ENCODE measurements at regions not wholly inside any gene's neighbourhood (a gene's known extent, or its start where the extent isn't known, plus 50 kb on each side); places are given as distances from the start of the nearest gene placed in this dataset.

- no TSS peak for BruUV-seq (replicated peaks)
These were observed 193.1 kb downstream of the IGLL1 start for GRCh38 chr22:23386822-23387580.

More at GRCh38 chr22:23386822-23387580, 193.1 kb downstream of the IGLL1 start:
- no peak overlapping the region for H2BK120ac ChIP-seq (ENCODE audit: low read depth, low read length)
- intact Hi-C loops (cut with micrococcal nuclease) (loop anchor here (1.0 to 2.0 kb wide), 4 partner anchors 64 to 208 kb away; no protein-coding TSS in a partner anchor), in situ Hi-C loops (cut with MboI; ENCODE audit: low sequenced_read_pairs) (no loop called here), dilution Hi-C loops (cut with HindIII; ENCODE audit: low sequenced_read_pairs, unreplicated experiment) (no loop called here)
- no peak for TF ChIP-seq CHD1 (IDR thresholded peaks at IDR 0.05; ENCODE audit: low read depth, low read length)
- no peak for TF ChIP-seq CTCF (conservative IDR thresholded peaks at IDR 0.05; ENCODE audit: low read depth, low read length)
- TF ChIP-seq BHLHE40 (IDR thresholded peaks at IDR 0.05; ENCODE audit: low read depth, low read length) = no peak
- TF ChIP-seq SMC3 (IDR thresholded peaks at IDR 0.05; ENCODE audit: low read depth, low read length) = no peak
- TF ChIP-seq MAFK (IDR thresholded peaks at IDR 0.05; ENCODE audit: low read depth, low read length) = no peak
- TF ChIP-seq RCOR1 (IDR thresholded peaks at IDR 0.05; ENCODE audit: insufficient replicate concordance, low read length) = no peak
- no peak for TF ChIP-seq CEBPB (IDR thresholded peaks at IDR 0.05; ENCODE audit: low read depth, low read length)
- TF ChIP-seq RFX5 (IDR thresholded peaks at IDR 0.05; ENCODE audit: low read depth, low read length) = no peak
- no peak for TF ChIP-seq FOS (IDR thresholded peaks at IDR 0.05; ENCODE audit: low read depth, low read length)
- no peak for TF ChIP-seq MAZ (IDR thresholded peaks at IDR 0.05; ENCODE audit: borderline replicate concordance, low read depth, low read length)
- no peak for TF ChIP-seq ELK1 (IDR thresholded peaks at IDR 0.05; ENCODE audit: borderline replicate concordance, low read depth, low read length)
- TF ChIP-seq USF2 (IDR thresholded peaks at IDR 0.05; ENCODE audit: low read depth, low read length) = no peak
- no peak overlapping the region for H4K5ac ChIP-seq (ENCODE audit: low read depth, low read length)
- H3K56ac ChIP-seq (ENCODE audit: extremely low read depth, insufficient read depth, low read length) = no peak overlapping the region
- H2AFZ ChIP-seq (replicated peaks; ENCODE audit: low read length, poor library complexity) = no peak overlapping the region
- ChIA-PET POLR2A (ENCODE audit: unreplicated experiment) (no interaction called here), CTCF (interaction anchor here (1.3 kb wide), 1 partner anchor 17 kb away, joined by 13 read pairs; no protein-coding TSS in a partner anchor)
- no peak for DNase-seq
- H3K14ac ChIP-seq (replicated peaks; ENCODE audit: low read depth, low read length) = no peak overlapping the region
- no peak overlapping the region for H3K18ac ChIP-seq (ENCODE audit: low read depth, low read length)
- H3K79me1 ChIP-seq (ENCODE audit: low read depth in 1 of 2, low read length in 2 of 2) = no peaks in the 10 kb centered on the region
- H2BK20ac ChIP-seq (ENCODE audit: low read depth, low read length) = no peak overlapping the region
- no peak overlapping the region for H2AK5ac ChIP-seq (ENCODE audit: low read depth, low read length)
- no peaks in the 10 kb centered on the region for H3K9me3 ChIP-seq (ENCODE audit: control insufficient read depth, insufficient read depth, low read length)
- no peaks in the 10 kb centered on the region for H4K20me1 ChIP-seq (ENCODE audit: insufficient read depth, low read length)
- no peak overlapping the region for H2BK15ac ChIP-seq (ENCODE audit: low read depth, low read length)
- WGBS, 2 experiments (ENCODE audit: extremely low coverage in 2 of 2, insufficient read length in 1 of 2) = 80% methylated on average over 3 of the region's 12 CpGs; no CpG with 5 or more reads in 1 of the 2 experiments
- H2BK5ac ChIP-seq (ENCODE audit: low read depth, low read length, poor library complexity, severe bottlenecking) = no peak overlapping the region
- H3K4me3 ChIP-seq (ENCODE audit: insufficient read depth, low read depth, low read length) = no peak overlapping the region
- H4K91ac ChIP-seq (ENCODE audit: insufficient read depth, low read depth, low read length) = no peak overlapping the region
- no peak overlapping the region for H4K8ac ChIP-seq (ENCODE audit: low read depth in 2 of 2, low read length in 2 of 2)
- peaks cover 3% of the 10 kb centered on the region; the same call in 1 of the 2 replicates for H3K27me3 ChIP-seq (ENCODE audit: control insufficient read depth, insufficient read depth, low read length)
- H3K27ac ChIP-seq (ENCODE audit: insufficient read depth, low read length) = no peak overlapping the region
- no peak overlapping the region for H3K4me2 ChIP-seq (ENCODE audit: low read depth, low read length)
- H3K4ac ChIP-seq (ENCODE audit: low read depth, low read length) = no peak overlapping the region
- H2AK9ac ChIP-seq (replicated peaks; ENCODE audit: low read depth, low read length, poor library complexity) = no peak overlapping the region
- no peak overlapping the region for H3K23ac ChIP-seq (ENCODE audit: low read depth, low read length)
- ATAC-seq (ENCODE audit: low read depth) = no peak
- H3K36me3 ChIP-seq (ENCODE audit: control insufficient read depth, insufficient read depth, low read length) = no peaks in the 10 kb centered on the region
- no peak overlapping the region for H3K9ac ChIP-seq (ENCODE audit: low read depth, low read length)
- no peaks in the 10 kb centered on the region for H3K4me1 ChIP-seq (ENCODE audit: control insufficient read depth, insufficient read depth, low read length)
- no peaks in the 10 kb centered on the region for H3K9me1 ChIP-seq (ENCODE audit: insufficient read depth, low read length)

Measured in IMR-90 (cell line).